Neural cell (in vitro differentiated cells): ENCODE measurements at regions not wholly inside any gene's neighbourhood (a gene's known extent, or its start where the extent isn't known, plus 50 kb on each side); places are given as distances from the start of the nearest gene placed in this dataset.

Source experiments
- CTCF ChIP-seq: fragments of 450-650 bp; IDR thresholded peaks from 2 replicates; pipeline ENCODE4 v1.5.1; 2014; ENCODE audit warnings: antibody characterized with exemption, mild to moderate bottlenecking, moderate library complexity; ENCODE audit not compliant: poor library complexity, severe bottlenecking
- EP300 ChIP-seq: fragments of 450-650 bp; conservative IDR thresholded peaks from 2 replicates; pipeline ENCODE4 v1.6.1; 2014; ENCODE audit warnings: antibody characterized with exemption, mild to moderate bottlenecking, moderate library complexity; ENCODE audit not compliant: poor library complexity, severe bottlenecking
- EZH2 ChIP-seq: fragments of 200-600, 300-800 bp; shearing (Covaris generic), sonication (generic); IDR thresholded peaks from 2 replicates; pipeline ENCODE4 v1.6.1; 2014; ENCODE audit warnings: antibody characterized with exemption, low read length, borderline replicate concordance, mild to moderate bottlenecking; ENCODE audit not compliant: insufficient read depth, poor library complexity, severe bottlenecking
- MXI1 ChIP-seq: fragments of 450-650 bp; conservative IDR thresholded peaks from 2 replicates; pipeline ENCODE4 v1.6.1; 2014; ENCODE audit warnings: antibody characterized with exemption, mild to moderate bottlenecking; ENCODE audit not compliant: poor library complexity, severe bottlenecking
- POLR2AphosphoS5 ChIP-seq: IDR thresholded peaks from 2 replicates; pipeline ENCODE4 v1.6.1; 2012
- RAD21 ChIP-seq: fragments of 450-650 bp; conservative IDR thresholded peaks from 2 replicates; pipeline ENCODE4 v1.6.1; 2014; ENCODE audit warnings: antibody characterized with exemption, mild to moderate bottlenecking, moderate library complexity
- REST ChIP-seq: IDR thresholded peaks from 2 replicates; pipeline ENCODE4 v1.6.1; 2012; ENCODE audit warnings: borderline replicate concordance
- SMC3 ChIP-seq: fragments of 450-650 bp; conservative IDR thresholded peaks from 2 replicates; pipeline ENCODE4 v1.6.1; 2014; ENCODE audit warnings: antibody characterized with exemption, mild to moderate bottlenecking, moderate library complexity; ENCODE audit not compliant: poor library complexity
- TAF1 ChIP-seq: IDR thresholded peaks from 2 replicates; pipeline ENCODE4 v1.6.1; 2012; ENCODE audit warnings: low read depth

GRCh38 chr4:138907174-138907573, 108.4 kb upstream of the NOCT start:
- TF ChIP-seq EP300 (no peak), SMC3 (no peak), CTCF (no peak), TAF1 (no peak), POLR2AphosphoS5 (no peak), RAD21 (no peak), MXI1 (no peak), EZH2 (no peak), REST (no peak)
